ENCODE measurements at regions not wholly inside any gene's neighbourhood (a gene's known extent, or its start where the extent isn't known, plus 50 kb on each side); places are given as distances from the start of the nearest gene placed in this dataset.

DNA sequence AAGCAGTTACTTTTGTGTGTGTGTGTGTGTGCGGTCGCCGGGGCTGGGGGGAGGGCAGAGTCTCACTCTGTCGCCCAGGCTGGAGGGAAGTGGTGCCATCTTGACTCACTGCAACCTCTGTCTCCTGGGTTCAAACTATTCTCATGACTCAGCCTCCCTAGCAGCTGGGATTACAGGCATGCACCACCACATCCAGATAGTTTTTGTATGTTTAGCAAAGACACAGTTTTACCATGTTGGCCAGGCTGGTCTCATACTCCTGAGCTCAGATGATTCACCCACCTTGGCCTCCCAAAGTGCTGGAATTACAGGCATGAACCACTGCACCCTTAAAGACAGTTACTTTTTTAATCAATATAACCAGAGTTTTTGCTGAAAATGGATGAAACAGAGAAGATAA is 207.0 kb downstream of the PTPRC start:
- H3K27me3 ChIP-seq = no peaks in the 10 kb centered on the region

DNA sequence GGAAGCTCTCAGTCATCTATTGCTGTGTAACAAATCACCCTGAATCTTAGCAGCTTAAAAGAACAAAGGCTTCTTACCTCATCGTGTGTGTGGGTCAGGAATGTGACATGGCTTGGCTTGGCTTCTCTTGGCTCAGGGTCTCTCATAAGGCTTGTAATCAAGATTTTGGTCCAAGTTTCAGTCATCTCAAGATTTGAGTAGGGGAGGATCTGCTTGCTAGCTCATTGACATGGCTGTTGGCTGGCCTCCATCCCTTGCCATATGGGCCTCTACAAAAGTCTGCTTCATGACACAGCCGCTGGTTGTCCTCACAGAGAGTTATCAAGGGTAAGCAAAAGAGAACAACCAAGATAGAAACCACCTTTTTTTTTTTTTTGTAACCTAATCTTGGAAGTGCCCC is 207.7 kb downstream of the PTPRC start:
- Mint-ChIP-seq H3K4me1 (peaks cover 5% of the 10 kb centered on the region), H3K36me3 (peaks cover 27% of the 10 kb centered on the region), H3K9me3 (peaks cover 3% of the 10 kb centered on the region), H3K27me3 (ENCODE audit: insufficient read depth, low read depth) (no peaks in the 10 kb centered on the region), H3K4me3 (no peak overlapping the region), H3K27ac (no peak overlapping the region)
- Histone ChIP-seq H3F3A (ENCODE audit: low read depth) (no peaks in the 10 kb centered on the region), H3K27me3 (no peaks in the 10 kb centered on the region), H2AFZ (replicated peaks) (no peak overlapping the region), H3K4me1 (no peaks in the 10 kb centered on the region), H4K20me1 (ENCODE audit: low read depth) (no peaks in the 10 kb centered on the region), H3K4me2 (no peak overlapping the region), H3K4me3 (no peak overlapping the region), H3K9ac (no peak overlapping the region), H3K9me3 (ENCODE audit: low read depth) (no peaks in the 10 kb centered on the region), H3K27ac (no peak overlapping the region), H3K79me2 (ENCODE audit: low read depth) (no peaks in the 10 kb centered on the region), H3K36me3 (no peaks in the 10 kb centered on the region)
- no peak for TF ChIP-seq EZH2phosphoT487 (IDR thresholded peaks at IDR 0.05)
- no peak for TF ChIP-seq EZH2 (IDR thresholded peaks at IDR 0.05)
- TF ChIP-seq, protein P1, sequence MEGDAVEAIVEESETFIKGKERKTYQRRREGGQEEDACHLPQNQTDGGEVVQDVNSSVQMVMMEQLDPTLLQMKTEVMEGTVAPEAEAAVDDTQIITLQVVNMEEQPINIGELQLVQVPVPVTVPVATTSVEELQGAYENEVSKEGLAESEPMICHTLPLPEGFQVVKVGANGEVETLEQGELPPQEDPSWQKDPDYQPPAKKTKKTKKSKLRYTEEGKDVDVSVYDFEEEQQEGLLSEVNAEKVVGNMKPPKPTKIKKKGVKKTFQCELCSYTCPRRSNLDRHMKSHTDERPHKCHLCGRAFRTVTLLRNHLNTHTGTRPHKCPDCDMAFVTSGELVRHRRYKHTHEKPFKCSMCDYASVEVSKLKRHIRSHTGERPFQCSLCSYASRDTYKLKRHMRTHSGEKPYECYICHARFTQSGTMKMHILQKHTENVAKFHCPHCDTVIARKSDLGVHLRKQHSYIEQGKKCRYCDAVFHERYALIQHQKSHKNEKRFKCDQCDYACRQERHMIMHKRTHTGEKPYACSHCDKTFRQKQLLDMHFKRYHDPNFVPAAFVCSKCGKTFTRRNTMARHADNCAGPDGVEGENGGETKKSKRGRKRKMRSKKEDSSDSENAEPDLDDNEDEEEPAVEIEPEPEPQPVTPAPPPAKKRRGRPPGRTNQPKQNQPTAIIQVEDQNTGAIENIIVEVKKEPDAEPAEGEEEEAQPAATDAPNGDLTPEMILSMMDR (IDR thresholded peaks at IDR 0.05) = no peak
- DNase-seq (ENCODE audit: low spot score) = no peak

More for the DNA sequence above, 207.0 kb downstream of the PTPRC start:
- Histone ChIP-seq H3K36me3 (no peaks in the 10 kb centered on the region), H3K9ac (no peak overlapping the region), H3K4me3 (no peak overlapping the region), H4K20me1 (ENCODE audit: low read depth) (no peaks in the 10 kb centered on the region), H2AFZ (replicated peaks) (no peak overlapping the region), H3F3A (ENCODE audit: low read depth) (no peaks in the 10 kb centered on the region), H3K4me2 (no peak overlapping the region), H3K27ac (no peak overlapping the region), H3K79me2 (ENCODE audit: low read depth) (no peaks in the 10 kb centered on the region), H3K4me1 (no peaks in the 10 kb centered on the region), H3K9me3 (ENCODE audit: low read depth) (no peaks in the 10 kb centered on the region)
- peaks cover 27% of the 10 kb centered on the region for H3K36me3 Mint-ChIP-seq
- no peak for DNase-seq (ENCODE audit: low spot score)
- peaks cover 5% of the 10 kb centered on the region for H3K4me1 Mint-ChIP-seq
- no peak overlapping the region for H3K27ac Mint-ChIP-seq
- H3K27me3 Mint-ChIP-seq (ENCODE audit: insufficient read depth, low read depth) = no peaks in the 10 kb centered on the region
- TF ChIP-seq, protein P1 (IDR thresholded peaks at IDR 0.05) = no peak
- TF ChIP-seq EZH2phosphoT487 (IDR thresholded peaks at IDR 0.05) (no peak), EZH2 (IDR thresholded peaks at IDR 0.05) (no peak)
- H3K9me3 Mint-ChIP-seq = peaks cover 3% of the 10 kb centered on the region
- no peak overlapping the region for H3K4me3 Mint-ChIP-seq

DNA sequence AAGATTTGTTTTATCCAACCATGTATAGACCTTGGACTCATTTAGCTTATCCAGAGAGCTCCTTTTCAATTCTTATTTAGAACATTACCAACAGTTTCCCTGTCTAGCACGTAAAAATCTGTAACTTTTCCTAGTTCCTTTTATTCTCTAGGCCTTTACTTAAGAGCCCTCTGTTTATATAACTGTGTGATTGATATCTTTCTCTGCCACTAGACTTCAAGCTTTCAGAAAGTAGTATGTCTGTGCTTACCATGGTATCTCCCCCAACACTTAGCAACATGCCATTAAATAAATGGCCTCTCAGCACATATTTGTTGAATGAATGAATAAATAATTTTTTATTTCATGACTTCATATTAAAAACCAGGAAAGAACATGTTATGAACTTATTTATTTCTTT is 209.4 kb downstream of the PTPRC start:
- TF ChIP-seq, protein P1 (IDR thresholded peaks at IDR 0.05) = no peak
- TF ChIP-seq EZH2phosphoT487 (IDR thresholded peaks at IDR 0.05) (no peak), EZH2 (IDR thresholded peaks at IDR 0.05) (no peak)
- H3K4me2 ChIP-seq = no peak overlapping the region
- no peak overlapping the region for H2AFZ ChIP-seq (replicated peaks)
- no peaks in the 10 kb centered on the region for H3K27me3 Mint-ChIP-seq (ENCODE audit: insufficient read depth, low read depth)
- H3K27ac ChIP-seq = no peak overlapping the region
- DNase-seq (ENCODE audit: low spot score) = no peak
- H3K9ac ChIP-seq = no peak overlapping the region
- H3K27me3 ChIP-seq = no peaks in the 10 kb centered on the region
- no peaks in the 10 kb centered on the region for H3K9me3 ChIP-seq (ENCODE audit: low read depth)
- H4K20me1 ChIP-seq (ENCODE audit: low read depth) = no peaks in the 10 kb centered on the region
- no peaks in the 10 kb centered on the region for H3K4me1 ChIP-seq
- no peak overlapping the region for H3K4me3 ChIP-seq
- H3F3A ChIP-seq (ENCODE audit: low read depth) = no peaks in the 10 kb centered on the region
- no peak overlapping the region for H3K4me3 Mint-ChIP-seq
- no peaks in the 10 kb centered on the region for H3K36me3 ChIP-seq
- peaks cover 5% of the 10 kb centered on the region for H3K4me1 Mint-ChIP-seq
- H3K36me3 Mint-ChIP-seq = peaks cover 30% of the 10 kb centered on the region
- H3K79me2 ChIP-seq (ENCODE audit: low read depth) = no peaks in the 10 kb centered on the region
- peaks cover 3% of the 10 kb centered on the region for H3K9me3 Mint-ChIP-seq
- H3K27ac Mint-ChIP-seq = no peak overlapping the region

Data from neural progenitor cell (in vitro differentiated cells).